ENCODE measurements at regions not wholly inside any gene's neighbourhood (a gene's known extent, or its start where the extent isn't known, plus 50 kb on each side); places are given as distances from the start of the nearest gene placed in this dataset.

DNA sequence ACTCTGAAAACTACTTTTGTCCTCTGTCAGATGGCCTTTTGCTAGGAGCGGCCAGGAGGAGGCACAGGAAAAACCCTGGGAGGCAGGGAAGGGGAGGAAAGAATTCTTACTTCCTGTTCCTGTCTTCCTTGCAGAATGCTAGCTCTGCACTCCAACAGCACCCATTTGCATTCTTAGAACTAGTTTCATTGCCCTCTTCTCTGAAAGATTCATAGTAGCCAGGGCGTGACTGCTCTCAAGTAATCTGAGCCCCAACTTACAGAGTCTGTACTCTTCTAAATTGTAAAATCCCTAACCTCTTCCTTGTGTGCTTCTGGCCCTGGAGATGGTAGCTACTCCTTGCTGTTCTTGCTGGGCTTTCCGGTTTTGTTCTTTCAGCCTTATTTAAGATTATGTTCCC lies 75.3 kb upstream of the STEAP1 start:
- TF ChIP-seq, protein P1, sequence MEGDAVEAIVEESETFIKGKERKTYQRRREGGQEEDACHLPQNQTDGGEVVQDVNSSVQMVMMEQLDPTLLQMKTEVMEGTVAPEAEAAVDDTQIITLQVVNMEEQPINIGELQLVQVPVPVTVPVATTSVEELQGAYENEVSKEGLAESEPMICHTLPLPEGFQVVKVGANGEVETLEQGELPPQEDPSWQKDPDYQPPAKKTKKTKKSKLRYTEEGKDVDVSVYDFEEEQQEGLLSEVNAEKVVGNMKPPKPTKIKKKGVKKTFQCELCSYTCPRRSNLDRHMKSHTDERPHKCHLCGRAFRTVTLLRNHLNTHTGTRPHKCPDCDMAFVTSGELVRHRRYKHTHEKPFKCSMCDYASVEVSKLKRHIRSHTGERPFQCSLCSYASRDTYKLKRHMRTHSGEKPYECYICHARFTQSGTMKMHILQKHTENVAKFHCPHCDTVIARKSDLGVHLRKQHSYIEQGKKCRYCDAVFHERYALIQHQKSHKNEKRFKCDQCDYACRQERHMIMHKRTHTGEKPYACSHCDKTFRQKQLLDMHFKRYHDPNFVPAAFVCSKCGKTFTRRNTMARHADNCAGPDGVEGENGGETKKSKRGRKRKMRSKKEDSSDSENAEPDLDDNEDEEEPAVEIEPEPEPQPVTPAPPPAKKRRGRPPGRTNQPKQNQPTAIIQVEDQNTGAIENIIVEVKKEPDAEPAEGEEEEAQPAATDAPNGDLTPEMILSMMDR (conservative IDR thresholded peaks at IDR 0.05; ENCODE audit: low read depth, low read length): no peak
- TF ChIP-seq BHLHE40 (IDR thresholded peaks at IDR 0.05; ENCODE audit: low read depth, low read length) (no peak), RAD21 (IDR thresholded peaks at IDR 0.05; ENCODE audit: low read length) (no peak), CEBPB (IDR thresholded peaks at IDR 0.05; ENCODE audit: low read depth, low read length) (no peak), MAFK (IDR thresholded peaks at IDR 0.05; ENCODE audit: low read depth, low read length) (no peak), SMC3 (IDR thresholded peaks at IDR 0.05; ENCODE audit: low read depth, low read length) (no peak), POLR2A (IDR thresholded peaks at IDR 0.05; ENCODE audit: low read depth, low read length) (no peak), RFX5 (IDR thresholded peaks at IDR 0.05; ENCODE audit: low read depth, low read length) (no peak), MXI1 (IDR thresholded peaks at IDR 0.05; ENCODE audit: borderline replicate concordance, low read depth, low read length) (no peak)
- TF ChIP-seq, protein P2, sequence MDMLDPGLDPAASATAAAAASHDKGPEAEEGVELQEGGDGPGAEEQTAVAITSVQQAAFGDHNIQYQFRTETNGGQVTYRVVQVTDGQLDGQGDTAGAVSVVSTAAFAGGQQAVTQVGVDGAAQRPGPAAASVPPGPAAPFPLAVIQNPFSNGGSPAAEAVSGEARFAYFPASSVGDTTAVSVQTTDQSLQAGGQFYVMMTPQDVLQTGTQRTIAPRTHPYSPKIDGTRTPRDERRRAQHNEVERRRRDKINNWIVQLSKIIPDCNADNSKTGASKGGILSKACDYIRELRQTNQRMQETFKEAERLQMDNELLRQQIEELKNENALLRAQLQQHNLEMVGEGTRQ (IDR thresholded peaks at IDR 0.05; ENCODE audit: low read depth, low read length): no peak
- TF ChIP-seq, protein P3, sequence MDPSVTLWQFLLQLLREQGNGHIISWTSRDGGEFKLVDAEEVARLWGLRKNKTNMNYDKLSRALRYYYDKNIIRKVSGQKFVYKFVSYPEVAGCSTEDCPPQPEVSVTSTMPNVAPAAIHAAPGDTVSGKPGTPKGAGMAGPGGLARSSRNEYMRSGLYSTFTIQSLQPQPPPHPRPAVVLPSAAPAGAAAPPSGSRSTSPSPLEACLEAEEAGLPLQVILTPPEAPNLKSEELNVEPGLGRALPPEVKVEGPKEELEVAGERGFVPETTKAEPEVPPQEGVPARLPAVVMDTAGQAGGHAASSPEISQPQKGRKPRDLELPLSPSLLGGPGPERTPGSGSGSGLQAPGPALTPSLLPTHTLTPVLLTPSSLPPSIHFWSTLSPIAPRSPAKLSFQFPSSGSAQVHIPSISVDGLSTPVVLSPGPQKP (IDR thresholded peaks at IDR 0.05; ENCODE audit: borderline replicate concordance, low read depth, low read length): no peak

Data from IMR-90 (cell line).